ENCODE measurements at regions not wholly inside any gene's neighbourhood (a gene's known extent, or its start where the extent isn't known, plus 50 kb on each side); places are given as distances from the start of the nearest gene placed in this dataset.
"Not testable (repeated sequence)": the region's sequence is repeated elsewhere in the genome, so short reads cannot be mapped to it uniquely, and the experiment has no call there.

DNA sequence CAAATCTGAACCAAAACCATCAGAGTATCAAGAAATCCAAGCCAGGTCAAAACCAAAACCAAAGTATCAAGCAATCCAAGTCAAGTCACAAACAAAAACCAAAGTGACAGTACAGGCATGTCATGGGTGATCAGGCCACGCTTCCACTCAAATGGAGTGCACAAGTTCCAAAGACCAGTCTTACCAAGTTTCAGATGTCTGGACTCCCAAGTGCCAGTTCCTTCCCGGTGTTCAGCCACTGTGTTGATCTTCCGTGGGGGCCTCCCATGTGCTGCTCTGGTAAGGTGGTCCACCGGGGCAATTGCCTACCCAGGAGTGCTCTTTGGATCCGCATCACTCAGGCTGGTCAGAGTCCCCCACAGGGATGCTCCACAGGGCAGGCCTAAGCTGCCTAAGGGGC lies 61.5 kb upstream of the PRMT8 start:
- DNase-seq; intact Hi-C loops (cut with DNase I, micrococcal nuclease); ATAC-seq; H3K27me3 Mint-ChIP-seq; H3K36me3 Mint-ChIP-seq (ENCODE audit: low read depth); H3K9me3 Mint-ChIP-seq (ENCODE audit: low read depth); H3K27ac Mint-ChIP-seq; H3K4me3 Mint-ChIP-seq; POLR2A ChIA-PET; CTCF ChIA-PET: not testable (repeated sequence)
- H3K4me1 Mint-ChIP-seq = peaks cover 13% of the 10 kb centered on the region

DNA sequence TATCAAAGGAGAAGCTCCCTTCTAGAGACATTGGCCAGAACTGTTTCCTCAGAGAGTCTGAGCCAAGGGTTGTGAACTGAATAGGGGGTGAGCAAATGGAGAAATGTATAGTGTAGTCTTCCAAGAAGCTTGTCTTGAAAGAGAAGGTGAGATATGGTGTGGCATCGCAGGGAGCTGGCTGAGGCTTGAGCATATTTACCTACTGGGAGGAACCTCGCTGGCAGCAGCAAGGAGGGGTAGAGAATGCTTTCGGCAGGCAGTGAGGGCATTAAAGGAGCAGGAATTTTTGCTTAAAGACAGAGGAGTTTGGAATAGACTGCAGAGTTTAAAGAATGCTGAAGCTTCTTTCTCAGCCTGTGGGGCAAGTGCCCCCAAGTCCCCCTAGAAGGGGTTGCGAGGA lies 59.3 kb upstream of the PRMT8 start:
- ChIA-PET CTCF (no interaction called here), POLR2A (no interaction called here)
- H3K4me1 Mint-ChIP-seq = peaks cover 13% of the 10 kb centered on the region
- no peak for ATAC-seq
- H3K4me3 Mint-ChIP-seq = no peak overlapping the region
- no peak for DNase-seq
- no peak overlapping the region for H3K27ac Mint-ChIP-seq
- H3K27me3 Mint-ChIP-seq = peaks cover 8% of the 10 kb centered on the region
- peaks cover 7% of the 10 kb centered on the region for H3K9me3 Mint-ChIP-seq (ENCODE audit: low read depth)
- intact Hi-C loops (cut with DNase I, micrococcal nuclease) = no loop called here
- peaks cover 4% of the 10 kb centered on the region for H3K36me3 Mint-ChIP-seq (ENCODE audit: low read depth)

DNA sequence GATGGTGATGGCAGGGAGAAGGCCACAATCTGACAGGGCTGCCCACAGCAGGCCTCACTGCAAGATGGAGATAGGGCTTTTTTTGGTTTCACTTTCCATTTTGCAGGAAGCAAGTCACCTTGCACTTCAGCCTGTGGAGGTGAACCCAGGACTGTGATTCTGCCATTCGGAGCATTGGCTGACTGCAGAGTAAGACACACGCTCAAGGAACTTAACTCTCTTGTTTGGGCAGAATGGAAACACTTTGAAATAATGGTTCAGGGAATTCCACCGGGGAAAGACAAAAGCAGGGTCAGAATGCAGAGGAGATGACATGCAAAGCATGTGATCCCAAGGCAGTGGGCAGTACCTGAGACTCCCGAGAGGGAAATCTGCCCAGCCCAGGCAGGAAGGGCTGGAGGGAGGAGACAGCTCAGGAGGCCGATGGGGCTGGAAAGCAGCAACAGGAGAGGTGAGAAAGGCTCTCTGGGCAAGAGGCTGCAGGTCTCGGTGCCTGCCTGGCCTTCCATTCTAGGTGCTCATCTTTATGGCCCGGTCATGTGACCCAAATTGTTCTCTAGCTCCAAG lies 58.7 kb upstream of the PRMT8 start:
- Mint-ChIP-seq H3K9me3 (ENCODE audit: low read depth) (peaks cover 7% of the 10 kb centered on the region), H3K4me1 (peaks cover 13% of the 10 kb centered on the region), H3K4me3 (no peak overlapping the region), H3K36me3 (ENCODE audit: low read depth) (peaks cover 4% of the 10 kb centered on the region), H3K27me3 (peaks cover 8% of the 10 kb centered on the region), H3K27ac (no peak overlapping the region)
- ChIA-PET POLR2A (no interaction called here), CTCF (interaction anchor here (0.7 kb wide), 1 partner anchor 177 kb away, joined by 3 read pairs; no protein-coding TSS in a partner anchor)
- peak; percentile 9 for DNase-seq
- intact Hi-C loops (cut with DNase I, micrococcal nuclease) = no loop called here
- ATAC-seq = peak; percentile 65

DNA sequence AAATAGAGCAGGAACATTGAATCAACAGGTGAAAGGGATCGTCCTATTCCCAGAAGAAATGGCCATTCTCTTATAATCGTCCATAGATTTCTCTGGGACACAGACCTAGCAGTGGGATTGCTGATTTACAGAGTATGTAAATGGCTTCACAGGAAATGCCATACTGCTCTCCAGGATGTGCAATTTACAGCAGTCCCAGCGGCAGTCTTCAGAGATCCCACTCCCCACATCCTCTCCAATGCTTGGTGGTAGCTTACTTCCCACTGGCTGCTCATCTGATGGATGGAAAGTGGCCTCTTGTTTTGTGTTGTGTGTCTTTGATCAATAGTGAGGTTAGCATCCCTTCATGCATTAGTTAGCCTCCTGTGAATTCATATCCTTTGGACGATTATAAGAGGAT lies 58.1 kb upstream of the PRMT8 start:
- peaks cover 8% of the 10 kb centered on the region for H3K27me3 Mint-ChIP-seq
- CTCF ChIA-PET = interaction anchor here (0.7 kb wide), 1 partner anchor 178 kb away, joined by 3 read pairs; no protein-coding TSS in a partner anchor
- ATAC-seq = no peak
- peaks cover 13% of the 10 kb centered on the region for H3K4me1 Mint-ChIP-seq
- POLR2A ChIA-PET = no interaction called here
- intact Hi-C loops (cut with DNase I, micrococcal nuclease) = no loop called here
- peaks cover 4% of the 10 kb centered on the region for H3K36me3 Mint-ChIP-seq (ENCODE audit: low read depth)
- H3K4me3 Mint-ChIP-seq = no peak overlapping the region
- peaks cover 7% of the 10 kb centered on the region for H3K9me3 Mint-ChIP-seq (ENCODE audit: low read depth)
- DNase-seq = no peak
- H3K27ac Mint-ChIP-seq = no peak overlapping the region

DNA sequence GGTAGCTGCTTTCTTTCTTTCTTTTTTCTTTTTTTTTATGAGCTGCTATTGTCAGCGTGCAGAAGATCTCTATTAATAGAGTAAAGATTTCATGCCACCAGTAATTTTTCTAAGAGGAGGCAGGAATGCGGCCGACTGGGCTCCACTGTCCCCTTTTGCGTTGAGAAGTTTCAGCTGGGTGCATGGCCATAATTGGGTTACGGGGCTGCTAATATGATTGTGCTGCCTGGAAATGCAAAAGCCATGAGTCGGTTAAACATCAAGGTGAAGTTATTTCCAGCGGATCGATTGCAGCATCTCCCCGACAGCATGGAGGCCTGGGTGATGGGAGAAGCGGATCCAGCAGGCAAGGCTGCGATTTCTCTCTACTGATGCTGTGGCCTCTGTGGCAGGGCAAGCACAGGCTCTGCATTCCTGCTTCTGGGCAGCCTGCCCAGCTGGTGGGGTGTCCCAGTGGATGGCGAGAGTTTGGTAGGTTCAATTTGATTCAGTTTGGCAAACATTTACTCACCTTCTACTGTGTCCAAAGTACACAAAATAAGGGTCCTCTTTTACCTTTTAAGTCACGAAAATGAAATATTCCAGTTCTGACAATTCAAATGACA lies 54.4 kb upstream of the PRMT8 start:
- Mint-ChIP-seq H3K36me3 (ENCODE audit: low read depth) (no peaks in the 10 kb centered on the region), H3K27me3 (no peaks in the 10 kb centered on the region), H3K4me3 (no peak overlapping the region), H3K4me1 (peaks cover 11% of the 10 kb centered on the region), H3K27ac (no peak overlapping the region), H3K9me3 (ENCODE audit: low read depth) (peaks cover 2% of the 10 kb centered on the region)
- DNase-seq (no peak), ATAC-seq (no peak)
- intact Hi-C loops (cut with DNase I, micrococcal nuclease) = no loop called here
- POLR2A ChIA-PET = interaction anchor here (0.7 kb wide), 1 partner anchor 21 kb away, joined by 3 read pairs; no protein-coding TSS in a partner anchor
- CTCF ChIA-PET = no interaction called here

DNA sequence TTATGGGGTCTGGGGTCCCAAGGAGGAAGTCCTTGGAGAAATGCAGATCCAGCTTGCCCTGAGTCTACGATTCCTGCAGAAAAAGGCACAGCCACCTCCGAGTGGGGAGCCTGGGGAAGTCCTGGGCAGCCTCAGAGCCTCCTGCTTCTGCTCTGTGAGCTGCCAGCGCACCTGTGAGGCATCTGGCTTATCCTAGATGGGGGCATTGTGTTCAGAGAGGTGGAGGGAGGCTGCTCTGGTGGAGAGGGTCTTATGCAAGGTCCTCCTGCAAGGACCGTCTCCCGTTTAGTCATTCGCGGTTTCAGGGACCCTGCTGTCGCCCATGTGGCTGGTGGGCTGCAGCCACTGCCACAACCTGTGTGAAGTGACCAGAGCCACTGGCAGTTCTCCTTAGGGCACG lies 53.0 kb upstream of the PRMT8 start:
- H3K9me3 Mint-ChIP-seq (ENCODE audit: low read depth) = no peaks in the 10 kb centered on the region
- intact Hi-C loops (cut with DNase I, micrococcal nuclease) = no loop called here
- H3K4me3 Mint-ChIP-seq = no peak overlapping the region
- DNase-seq (no peak), ATAC-seq (no peak)
- no peaks in the 10 kb centered on the region for H3K27me3 Mint-ChIP-seq
- H3K4me1 Mint-ChIP-seq = no peaks in the 10 kb centered on the region
- ChIA-PET CTCF (no interaction called here), POLR2A (no interaction called here)
- no peak overlapping the region for H3K27ac Mint-ChIP-seq
- no peaks in the 10 kb centered on the region for H3K36me3 Mint-ChIP-seq (ENCODE audit: low read depth)

DNA sequence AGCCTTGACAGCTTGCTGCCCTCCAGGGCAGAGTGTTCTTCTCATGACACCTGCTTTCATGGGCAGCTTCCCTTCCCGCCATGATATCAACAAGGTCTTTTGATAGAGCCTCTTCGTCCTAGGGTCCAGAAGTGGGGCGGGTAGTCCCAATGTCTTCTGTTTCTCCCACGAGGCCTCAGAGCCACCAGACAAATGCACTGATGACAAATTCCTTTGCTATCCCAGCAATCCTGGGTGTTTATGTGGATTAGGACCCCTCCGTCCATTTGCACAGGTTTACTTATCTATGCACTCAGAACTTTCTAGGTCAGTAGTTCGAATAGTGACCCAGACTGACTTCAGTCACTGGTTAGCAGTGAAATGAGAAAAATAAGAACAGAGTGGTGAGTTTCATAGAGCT lies 52.6 kb upstream of the PRMT8 start:
- intact Hi-C loops (cut with DNase I, micrococcal nuclease) = no loop called here
- no peaks in the 10 kb centered on the region for H3K27me3 Mint-ChIP-seq
- no peaks in the 10 kb centered on the region for H3K4me1 Mint-ChIP-seq
- CTCF ChIA-PET = no interaction called here
- no peaks in the 10 kb centered on the region for H3K36me3 Mint-ChIP-seq (ENCODE audit: low read depth)
- H3K4me3 Mint-ChIP-seq = no peak overlapping the region
- no peak for ATAC-seq
- no peak overlapping the region for H3K27ac Mint-ChIP-seq
- H3K9me3 Mint-ChIP-seq (ENCODE audit: low read depth) = no peaks in the 10 kb centered on the region
- POLR2A ChIA-PET = no interaction called here
- no peak for DNase-seq
